C4-2B (cell line): ENCODE measurements at regions not wholly inside any gene's neighbourhood (a gene's known extent, or its start where the extent isn't known, plus 50 kb on each side); places are given as distances from the start of the nearest gene placed in this dataset.

Experiments used
- ZFX ChIP-seq: fragments of 450-650 bp; IDR thresholded peaks from 2 replicates; pipeline ENCODE4 v1.6.1; 2017
- TF ChIP-seq, protein P1 (sequence below): fragments of 450-650 bp; conservative IDR thresholded peaks from 2 replicates; pipeline ENCODE4 v1.5.1; 2017; ENCODE audit warnings: mild to moderate bottlenecking

DNA sequence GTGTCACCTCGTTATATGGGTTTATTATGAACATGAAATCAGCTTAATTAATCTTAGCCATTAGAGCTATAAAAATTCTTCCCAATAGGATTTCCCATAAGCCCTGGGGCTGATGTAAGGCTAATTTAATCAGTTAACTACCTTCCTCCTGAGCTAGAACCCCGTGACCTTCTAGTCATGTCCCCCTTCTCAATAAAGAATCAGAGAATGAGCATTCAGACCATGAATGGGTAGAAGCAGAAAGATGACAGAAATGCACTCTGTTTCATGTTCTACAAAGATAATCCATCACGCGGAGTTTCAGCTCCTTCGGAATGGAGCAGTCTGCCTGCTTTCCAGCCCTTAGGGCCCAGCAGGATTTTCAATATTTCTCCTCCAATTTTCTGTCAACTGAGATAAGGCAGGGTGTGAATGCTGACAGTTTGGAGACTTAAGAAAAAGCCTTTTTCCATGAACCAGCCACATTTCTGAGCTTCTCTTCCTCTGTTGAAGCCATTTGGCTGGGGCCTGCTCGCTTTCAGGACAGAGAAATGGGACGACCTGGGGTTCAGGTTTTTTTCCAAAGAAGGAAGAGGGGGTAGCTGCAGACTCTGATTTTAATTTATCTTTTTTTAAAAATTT, 211.0 kb downstream of the NEBL start:
- TF ChIP-seq, protein P1, sequence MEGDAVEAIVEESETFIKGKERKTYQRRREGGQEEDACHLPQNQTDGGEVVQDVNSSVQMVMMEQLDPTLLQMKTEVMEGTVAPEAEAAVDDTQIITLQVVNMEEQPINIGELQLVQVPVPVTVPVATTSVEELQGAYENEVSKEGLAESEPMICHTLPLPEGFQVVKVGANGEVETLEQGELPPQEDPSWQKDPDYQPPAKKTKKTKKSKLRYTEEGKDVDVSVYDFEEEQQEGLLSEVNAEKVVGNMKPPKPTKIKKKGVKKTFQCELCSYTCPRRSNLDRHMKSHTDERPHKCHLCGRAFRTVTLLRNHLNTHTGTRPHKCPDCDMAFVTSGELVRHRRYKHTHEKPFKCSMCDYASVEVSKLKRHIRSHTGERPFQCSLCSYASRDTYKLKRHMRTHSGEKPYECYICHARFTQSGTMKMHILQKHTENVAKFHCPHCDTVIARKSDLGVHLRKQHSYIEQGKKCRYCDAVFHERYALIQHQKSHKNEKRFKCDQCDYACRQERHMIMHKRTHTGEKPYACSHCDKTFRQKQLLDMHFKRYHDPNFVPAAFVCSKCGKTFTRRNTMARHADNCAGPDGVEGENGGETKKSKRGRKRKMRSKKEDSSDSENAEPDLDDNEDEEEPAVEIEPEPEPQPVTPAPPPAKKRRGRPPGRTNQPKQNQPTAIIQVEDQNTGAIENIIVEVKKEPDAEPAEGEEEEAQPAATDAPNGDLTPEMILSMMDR: no peak
- no peak for TF ChIP-seq ZFX
